ENCODE measurements at regions not wholly inside any gene's neighbourhood (a gene's known extent, or its start where the extent isn't known, plus 50 kb on each side); places are given as distances from the start of the nearest gene placed in this dataset.

DNA sequence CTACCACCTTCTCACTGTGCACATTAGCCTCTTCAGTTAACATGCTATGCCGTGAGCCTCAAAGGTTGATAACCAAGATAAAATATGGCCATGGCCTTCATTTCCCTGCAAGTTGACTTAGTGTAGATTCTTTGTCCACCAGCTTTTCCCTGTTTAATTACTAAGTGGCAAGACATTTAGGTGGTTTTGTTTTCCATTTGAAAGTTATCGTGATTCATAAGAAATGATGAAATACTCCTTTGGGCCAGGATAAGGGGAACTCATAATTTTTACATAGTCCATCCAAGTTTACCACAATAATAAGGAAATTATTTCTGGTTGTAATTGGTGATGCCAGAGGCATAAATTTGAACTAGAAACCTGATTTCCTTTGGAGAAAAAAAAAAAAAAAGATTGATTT, 609.6 kb downstream of the TAF11L14 start (continued):
- TF ChIP-seq FOXA1 (IDR thresholded peaks at IDR 0.05) (no peak), FOXA1 (CRISPR knock-in tag; IDR thresholded peaks at IDR 0.05) (no peak), ZNF569 (CRISPR knock-in tag; IDR thresholded peaks at IDR 0.05; ENCODE audit: borderline replicate concordance) (no peak), ZNF777 (CRISPR knock-in tag; IDR thresholded peaks at IDR 0.05) (no peak)

DNA sequence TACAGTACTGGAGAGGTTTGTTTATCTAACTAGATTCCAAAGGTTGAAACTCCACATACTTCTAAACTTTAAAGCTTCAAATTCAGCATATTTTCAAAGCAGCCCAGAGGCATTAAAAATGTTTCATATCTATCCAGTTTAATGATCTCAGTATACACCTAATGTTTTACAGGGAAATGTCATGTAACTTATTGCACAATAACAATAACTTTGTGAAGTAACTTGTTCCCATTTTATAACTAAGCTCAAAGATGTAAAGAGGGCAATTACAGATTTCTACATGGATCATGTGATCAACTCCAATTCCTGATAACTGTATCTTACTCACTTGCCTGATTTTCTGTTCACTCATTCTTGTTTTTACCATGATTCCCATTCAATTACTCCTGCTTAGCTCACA, 610.0 kb downstream of the TAF11L14 start:
- Histone ChIP-seq H3K36me3 (replicated peaks in 1 of 2; ENCODE audit: control insufficient read depth in 1 of 2, insufficient read depth in 2 of 2, low read length in 2 of 2) (no peaks in the 10 kb centered on the region), H3K4me1 (ENCODE audit: insufficient read depth, low read length) (no peaks in the 10 kb centered on the region), H3K27me3 (ENCODE audit: control insufficient read depth in 1 of 2, insufficient read depth in 2 of 2, low read length in 2 of 2) (no peaks in the 10 kb centered on the region), H3K9ac (ENCODE audit: insufficient read depth, low read depth, low read length) (no peak overlapping the region), H3K4me3 (replicated peaks in 1 of 3; ENCODE audit: insufficient read depth in 1 of 3, low read depth in 2 of 3, low read length in 3 of 3) (no peak overlapping the region), H3K79me2 (ENCODE audit: insufficient read depth, low read length) (no peaks in the 10 kb centered on the region), H3K4me2 (ENCODE audit: low read depth, low read length) (no peak overlapping the region), H3K27ac (ENCODE audit: extremely low read length, insufficient read depth, low read length) (no peak overlapping the region), H3K9me3 (ENCODE audit: low read length) (peaks cover 80% of the 10 kb centered on the region), H4K20me1 (ENCODE audit: insufficient read depth, low read length) (no peaks in the 10 kb centered on the region), H2AFZ (ENCODE audit: low read length) (no peak overlapping the region)
- FAIRE-seq (no peak), ATAC-seq (no peak), DNase-seq (ENCODE audit: low spot score) (no peak)
- POLR2A ChIA-PET = no interaction called here
- in situ Hi-C loops (cut with HindIII; ENCODE audit: extremely low pct_ligation_motif_present, low pct_unique_long_range_greater_than_20kb) = no loop called here
- intact Hi-C loops (cut with micrococcal nuclease; ENCODE audit: unreplicated experiment) = no loop called here
- CTCF ChIA-PET (ENCODE audit: low intra/inter-chr PET ratio, low total read pairs) = no interaction called here
- TF ChIP-seq, protein P1, sequence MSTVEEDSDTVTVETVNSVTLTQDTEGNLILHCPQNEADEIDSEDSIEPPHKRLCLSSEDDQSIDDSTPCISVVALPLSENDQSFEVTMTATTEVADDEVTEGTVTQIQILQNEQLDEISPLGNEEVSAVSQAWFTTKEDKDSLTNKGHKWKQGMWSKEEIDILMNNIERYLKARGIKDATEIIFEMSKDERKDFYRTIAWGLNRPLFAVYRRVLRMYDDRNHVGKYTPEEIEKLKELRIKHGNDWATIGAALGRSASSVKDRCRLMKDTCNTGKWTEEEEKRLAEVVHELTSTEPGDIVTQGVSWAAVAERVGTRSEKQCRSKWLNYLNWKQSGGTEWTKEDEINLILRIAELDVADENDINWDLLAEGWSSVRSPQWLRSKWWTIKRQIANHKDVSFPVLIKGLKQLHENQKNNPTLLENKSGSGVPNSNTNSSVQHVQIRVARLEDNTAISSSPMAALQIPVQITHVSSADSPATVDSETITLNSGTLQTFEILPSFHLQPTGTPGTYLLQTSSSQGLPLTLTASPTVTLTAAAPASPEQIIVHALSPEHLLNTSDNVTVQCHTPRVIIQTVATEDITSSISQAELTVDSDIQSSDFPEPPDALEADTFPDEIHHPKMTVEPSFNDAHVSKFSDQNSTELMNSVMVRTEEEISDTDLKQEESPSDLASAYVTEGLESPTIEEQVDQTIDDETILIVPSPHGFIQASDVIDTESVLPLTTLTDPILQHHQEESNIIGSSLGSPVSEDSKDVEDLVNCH (CRISPR knock-in tag; IDR thresholded peaks at IDR 0.05) = no peak
- TF ChIP-seq HDAC2 (CRISPR knock-in tag; IDR thresholded peaks at IDR 0.05) (no peak), ZNF713 (CRISPR knock-in tag; IDR thresholded peaks at IDR 0.05) (no peak), FOSL1 (CRISPR knock-in tag; IDR thresholded peaks at IDR 0.05; ENCODE audit: borderline replicate concordance) (no peak), CEBPB (IDR thresholded peaks at IDR 0.05; ENCODE audit: borderline replicate concordance, low read depth, low read length) (peak; percentile 80)
- no TSS peak for BruUV-seq (replicated peaks)

Measured in HepG2 (cell line).